Esophagus (tissue), 2 donors: ENCODE measurements at regions not wholly inside any gene's neighbourhood (a gene's known extent, or its start where the extent isn't known, plus 50 kb on each side); places are given as distances from the start of the nearest gene placed in this dataset.

Experiments used
- H3K27ac ChIP-seq, 2 donors: one replicate each; pipeline ENCODE4 v1.5.1; 2013; ENCODE audit warnings: low read depth in 2 of 2, mild to moderate bottlenecking in 2 of 2, inconsistent platforms in 1 of 2, low read length in 1 of 2, moderate library complexity in 1 of 2
- H3K27me3 ChIP-seq, 2 donors: one replicate each; pipeline ENCODE4 v1.6.1; 2013; ENCODE audit warnings: low read length in 2 of 2, control low read depth in 1 of 2, mild to moderate bottlenecking in 1 of 2; ENCODE audit not compliant: insufficient read depth in 2 of 2, control insufficient read depth in 1 of 2
- H3K36me3 ChIP-seq, 2 donors: one replicate each; pipeline ENCODE4 v1.6.1; 2013; ENCODE audit warnings: low read length in 1 of 2; ENCODE audit not compliant: control insufficient read depth in 2 of 2, insufficient read depth in 2 of 2
- H3K4me1 ChIP-seq, 2 donors: one replicate each; pipeline ENCODE4 v1.6.1; 2013; ENCODE audit warnings: low read length in 1 of 2; ENCODE audit not compliant: control insufficient read depth in 2 of 2, insufficient read depth in 2 of 2
- H3K4me3 ChIP-seq, 2 donors: one replicate each; pipeline ENCODE4 v1.5.1; 2013; ENCODE audit warnings: low read length in 2 of 2, mild to moderate bottlenecking in 2 of 2, low read depth in 1 of 2, moderate library complexity in 1 of 2
- H3K9me3 ChIP-seq, 2 donors: one replicate each; pipeline ENCODE4 v1.6.1; 2013; ENCODE audit warnings: mild to moderate bottlenecking in 2 of 2, low read depth in 1 of 2, low read length in 1 of 2, moderate library complexity in 1 of 2; ENCODE audit not compliant: control insufficient read depth in 2 of 2, insufficient read depth in 1 of 2
- WGBS, 2 donors: extraction: QIAGEN DNeasy Blood & Tissue Kit; methylation state at CpG; one replicate each; pipeline ENCODE4 v1.1.7; 2013; 5-methylcytosine and 5-hydroxymethylcytosine counted together
- donor health status: healthy with polysubstance abuse.
- donor health status: Bipolar disorder and iron deficiency.

- Histone ChIP-seq H3K36me3 (no peaks in the 10 kb centered on the region), H3K4me1 (peaks cover 13 to 23% of the 10 kb centered on the region in 2 donors), H3K9me3 (no peaks in the 10 kb centered on the region), H3K27ac (no peak overlapping the region), H3K27me3 (peaks cover 17 to 40% of the 10 kb centered on the region in 2 donors), H3K4me3 (peak overlapping the region in 1 of 2 donors; percentile 33)
- 8% methylated on average over 33 of the region's 33 CpGs for WGBS, 2 donors
Measured at GRCh38 chr15:89408372-89409183, 74.0 kb upstream of the POLG start.

- Histone ChIP-seq H3K27ac (no peak overlapping the region), H3K27me3 (peaks cover 17 to 42% of the 10 kb centered on the region in 2 donors), H3K4me1 (peaks cover 13 to 23% of the 10 kb centered on the region in 2 donors), H3K9me3 (no peaks in the 10 kb centered on the region), H3K36me3 (no peaks in the 10 kb centered on the region), H3K4me3 (peak overlapping the region in 1 of 2 donors; percentile 27)
- WGBS, 2 donors: 3 to 4% methylated on average over 46 of the region's 46 CpGs
Measured at GRCh38 chr15:89406940-89407607, 72.5 kb upstream of the POLG start.

DNA sequence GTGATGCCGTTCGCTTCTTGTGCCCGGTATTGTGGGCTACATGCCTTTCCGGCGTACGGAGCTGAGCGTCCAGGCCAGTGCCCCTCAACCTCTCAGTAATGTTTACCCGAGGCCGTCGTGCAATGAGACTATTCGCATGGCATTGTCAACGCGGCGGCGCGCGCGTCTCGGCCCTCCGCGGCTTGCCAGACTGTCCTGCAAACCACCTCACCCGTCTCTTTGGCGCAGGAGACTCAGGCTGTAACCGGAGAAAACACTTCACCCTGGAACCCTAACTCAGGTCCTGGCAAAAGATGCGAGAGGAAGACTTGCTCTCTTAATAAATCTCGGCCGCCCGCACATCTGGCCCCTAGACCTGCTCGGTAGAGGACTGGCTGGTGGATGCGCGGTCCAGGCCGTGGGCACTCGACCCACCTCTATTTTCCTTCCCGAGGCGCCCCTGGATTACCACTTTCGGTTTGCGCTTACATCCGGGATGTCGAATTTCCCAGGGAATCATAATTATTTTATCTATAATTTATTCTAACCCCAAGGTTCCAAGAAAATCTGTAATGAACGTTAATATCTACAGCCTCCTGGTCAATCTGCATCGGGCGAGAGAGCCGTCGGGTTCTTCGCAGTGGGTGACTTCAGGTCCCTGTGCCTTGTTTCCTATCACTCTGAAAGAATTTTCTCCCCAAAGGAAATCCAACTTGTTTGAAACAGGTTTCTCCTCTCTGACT, 71.8 kb upstream of the POLG start:
- H3K9me3 ChIP-seq: no peaks in the 10 kb centered on the region
- H3K27me3 ChIP-seq: peaks cover 17 to 40% of the 10 kb centered on the region in 2 donors
- no peak overlapping the region for H3K27ac ChIP-seq
- H3K36me3 ChIP-seq: no peaks in the 10 kb centered on the region
- H3K4me1 ChIP-seq: peaks cover 13 to 19% of the 10 kb centered on the region in 2 donors
- peak overlapping the region in 1 of 2 donors; percentile 27 for H3K4me3 ChIP-seq
- WGBS, 2 donors: 6 to 7% methylated on average over 45 of the region's 45 CpGs

DNA sequence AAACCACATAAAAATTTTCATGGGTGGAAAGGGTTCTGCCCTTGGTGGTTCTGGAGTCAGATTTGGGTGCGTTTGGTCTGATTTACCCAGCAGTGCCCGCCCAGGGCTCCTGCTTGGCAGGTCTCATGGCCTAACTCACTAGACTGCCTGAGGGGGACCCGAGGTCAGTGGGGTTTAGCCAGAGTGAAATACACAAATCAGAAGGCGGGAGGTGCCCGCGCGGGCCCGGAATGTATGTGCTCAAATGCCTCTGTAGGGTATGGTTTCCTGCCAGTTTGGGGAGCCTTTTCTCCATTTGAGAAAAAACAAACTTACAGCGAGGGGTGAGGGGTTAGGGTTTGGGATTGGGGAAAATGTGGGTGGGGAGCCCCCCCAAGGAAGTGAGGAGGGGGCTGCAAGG, 70.9 kb upstream of the POLG start:
- no peak overlapping the region for H3K27ac ChIP-seq
- no peak overlapping the region for H3K4me3 ChIP-seq
- H3K4me1 ChIP-seq: peaks cover 11 to 17% of the 10 kb centered on the region in 2 donors
- H3K36me3 ChIP-seq: no peaks in the 10 kb centered on the region
- WGBS, 2 donors: 19 to 22% methylated on average over 9 of the region's 9 CpGs
- H3K27me3 ChIP-seq: peaks cover 13 to 35% of the 10 kb centered on the region in 2 donors
- H3K9me3 ChIP-seq: no peaks in the 10 kb centered on the region

DNA sequence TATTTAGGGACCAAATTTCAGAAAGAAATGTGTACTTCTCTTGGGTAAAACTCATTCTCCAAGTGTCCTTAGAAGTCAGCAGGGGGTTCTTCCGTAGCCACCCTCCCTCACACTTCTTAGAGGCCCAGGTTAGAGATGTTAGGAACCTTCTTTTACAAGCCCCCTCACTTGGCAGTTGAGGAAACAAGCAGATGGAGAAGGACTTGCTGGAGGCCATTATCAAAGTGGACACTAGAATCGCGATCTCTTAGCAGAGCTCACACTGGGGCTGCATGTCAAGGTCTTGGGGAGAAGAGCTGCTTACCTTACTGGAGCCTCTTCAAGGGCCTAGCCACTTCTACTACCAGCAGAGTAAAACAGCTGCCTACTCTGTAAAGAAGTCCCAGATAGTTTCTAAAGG, 69.4 kb upstream of the POLG start:
- no peak overlapping the region for H3K4me3 ChIP-seq
- H3K4me1 ChIP-seq: peaks cover 9 to 15% of the 10 kb centered on the region in 2 donors
- no peak overlapping the region for H3K27ac ChIP-seq
- H3K9me3 ChIP-seq: no peaks in the 10 kb centered on the region
- WGBS, 2 donors: 27 to 34% methylated on average over 3 of the region's 3 CpGs
- peaks cover 7 to 36% of the 10 kb centered on the region in 2 donors for H3K27me3 ChIP-seq
- H3K36me3 ChIP-seq: no peaks in the 10 kb centered on the region

DNA sequence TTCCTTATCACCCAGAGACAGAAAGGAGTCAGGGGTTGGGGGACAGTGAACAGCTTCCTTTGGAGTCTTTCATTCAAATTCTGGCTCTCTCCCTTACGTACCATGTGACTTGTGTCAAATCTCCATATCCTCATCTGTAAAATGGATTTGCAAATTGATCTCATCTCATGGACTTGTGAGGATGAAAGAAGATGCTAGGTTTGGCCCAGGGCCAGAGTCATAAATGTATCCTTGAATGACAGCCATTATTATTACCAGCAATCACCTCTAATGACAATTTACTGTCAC, 67.8 kb upstream of the POLG start:
- Histone ChIP-seq H3K4me1 (peaks cover 6 to 11% of the 10 kb centered on the region in 2 donors), H3K9me3 (no peaks in the 10 kb centered on the region), H3K27me3 (peaks cover 4 to 27% of the 10 kb centered on the region in 2 donors), H3K4me3 (no peak overlapping the region), H3K36me3 (no peaks in the 10 kb centered on the region), H3K27ac (no peak overlapping the region)
- WGBS, 2 donors: 19 to 46% methylated on average over 1 of the region's 1 CpG

GRCh38 chr15:89401631-89402517, 67.2 kb upstream of the POLG start:
- H3K27ac ChIP-seq: no peak overlapping the region
- no peaks in the 10 kb centered on the region for H3K9me3 ChIP-seq
- peaks cover 4 to 23% of the 10 kb centered on the region in 2 donors for H3K27me3 ChIP-seq
- H3K36me3 ChIP-seq: no peaks in the 10 kb centered on the region
- H3K4me1 ChIP-seq: peaks cover under 1 to 10% of the 10 kb centered on the region in 2 donors
- no peak overlapping the region for H3K4me3 ChIP-seq
- WGBS, 2 donors: 7 to 11% methylated on average over 12 of the region's 12 CpGs

DNA sequence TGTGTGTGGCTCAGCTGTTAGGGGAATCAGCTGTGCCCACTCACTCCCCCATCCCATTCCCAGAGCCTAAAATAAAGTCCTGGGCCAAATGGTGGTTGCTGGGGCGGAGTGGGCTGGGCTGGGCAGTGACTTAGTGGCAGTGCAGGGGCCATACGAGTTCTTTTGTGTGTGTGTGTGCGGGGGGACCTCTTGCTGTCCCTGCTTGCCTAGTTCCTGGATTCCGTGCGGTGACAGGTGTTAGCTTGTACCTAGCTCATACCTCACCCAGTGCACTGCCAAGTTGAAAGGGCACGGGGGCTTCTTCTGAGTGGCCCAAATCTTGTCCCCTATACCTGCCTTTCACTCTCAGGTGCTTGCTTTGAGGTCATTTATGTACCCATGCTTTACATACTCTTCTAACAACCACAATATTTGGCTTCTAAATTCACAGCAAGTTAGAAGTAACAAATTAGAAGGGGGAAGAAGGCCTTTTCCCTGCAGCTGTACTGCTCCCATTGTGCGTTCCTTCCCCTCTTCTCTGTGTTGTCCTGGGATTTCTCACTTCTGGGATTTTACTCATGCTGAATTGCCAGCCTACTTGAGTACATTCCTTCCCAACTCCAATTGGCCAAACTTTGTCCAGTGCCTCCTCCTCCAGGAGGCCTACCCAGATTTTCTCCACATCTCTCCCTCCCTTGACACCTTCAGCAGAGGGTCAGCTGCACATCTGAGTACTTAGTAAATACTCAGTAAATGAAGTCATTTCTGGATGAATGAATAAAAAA, 66.3 kb upstream of the POLG start:
- no peaks in the 10 kb centered on the region for H3K36me3 ChIP-seq
- H3K27ac ChIP-seq: no peak overlapping the region
- WGBS, 2 donors: 39 to 42% methylated on average over 7 of the region's 7 CpGs
- no peak overlapping the region for H3K4me3 ChIP-seq
- H3K27me3 ChIP-seq: peaks cover 4 to 16% of the 10 kb centered on the region in 2 donors
- no peaks in the 10 kb centered on the region for H3K9me3 ChIP-seq
- peaks cover 0 to 4% of the 10 kb centered on the region in 2 donors for H3K4me1 ChIP-seq
